ENCODE measurements at regions not wholly inside any gene's neighbourhood (a gene's known extent, or its start where the extent isn't known, plus 50 kb on each side); places are given as distances from the start of the nearest gene placed in this dataset.
A peak's percentile ranks its signal among the peaks of the same experiment; 100 is the strongest.

GRCh38 chr10:125225051-125225450, 64.7 kb upstream of the CTBP2 start:
- Mint-ChIP-seq H3K27me3 (ENCODE audit: unreplicated experiment) (peaks cover 11% of the 10 kb centered on the region), H3K4me3 (ENCODE audit: unreplicated experiment) (no peak overlapping the region), H3K9me3 (ENCODE audit: unreplicated experiment) (no peaks in the 10 kb centered on the region), H3K4me1 (ENCODE audit: unreplicated experiment) (no peaks in the 10 kb centered on the region), H3K36me3 (ENCODE audit: unreplicated experiment) (no peaks in the 10 kb centered on the region), H3K27ac (ENCODE audit: unreplicated experiment) (no peak overlapping the region)
- DNase-seq (ENCODE audit: extremely low spot score, unreplicated experiment) = peak; percentile 68
- TF ChIP-seq, protein P1, sequence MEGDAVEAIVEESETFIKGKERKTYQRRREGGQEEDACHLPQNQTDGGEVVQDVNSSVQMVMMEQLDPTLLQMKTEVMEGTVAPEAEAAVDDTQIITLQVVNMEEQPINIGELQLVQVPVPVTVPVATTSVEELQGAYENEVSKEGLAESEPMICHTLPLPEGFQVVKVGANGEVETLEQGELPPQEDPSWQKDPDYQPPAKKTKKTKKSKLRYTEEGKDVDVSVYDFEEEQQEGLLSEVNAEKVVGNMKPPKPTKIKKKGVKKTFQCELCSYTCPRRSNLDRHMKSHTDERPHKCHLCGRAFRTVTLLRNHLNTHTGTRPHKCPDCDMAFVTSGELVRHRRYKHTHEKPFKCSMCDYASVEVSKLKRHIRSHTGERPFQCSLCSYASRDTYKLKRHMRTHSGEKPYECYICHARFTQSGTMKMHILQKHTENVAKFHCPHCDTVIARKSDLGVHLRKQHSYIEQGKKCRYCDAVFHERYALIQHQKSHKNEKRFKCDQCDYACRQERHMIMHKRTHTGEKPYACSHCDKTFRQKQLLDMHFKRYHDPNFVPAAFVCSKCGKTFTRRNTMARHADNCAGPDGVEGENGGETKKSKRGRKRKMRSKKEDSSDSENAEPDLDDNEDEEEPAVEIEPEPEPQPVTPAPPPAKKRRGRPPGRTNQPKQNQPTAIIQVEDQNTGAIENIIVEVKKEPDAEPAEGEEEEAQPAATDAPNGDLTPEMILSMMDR (IDR thresholded peaks at IDR 0.05) = no peak

GRCh38 chr10:125222515-125223308, 62.3 kb upstream of the CTBP2 start:
- TF ChIP-seq, protein P1 (IDR thresholded peaks at IDR 0.05) = no peak
- Mint-ChIP-seq H3K4me3 (ENCODE audit: unreplicated experiment) (no peak overlapping the region), H3K27me3 (ENCODE audit: unreplicated experiment) (peaks cover 11% of the 10 kb centered on the region), H3K36me3 (ENCODE audit: unreplicated experiment) (no peaks in the 10 kb centered on the region), H3K9me3 (ENCODE audit: unreplicated experiment) (no peaks in the 10 kb centered on the region), H3K4me1 (ENCODE audit: unreplicated experiment) (peaks cover 5% of the 10 kb centered on the region), H3K27ac (ENCODE audit: unreplicated experiment) (no peak overlapping the region)
- no peak for DNase-seq (ENCODE audit: extremely low spot score, unreplicated experiment)

DNA sequence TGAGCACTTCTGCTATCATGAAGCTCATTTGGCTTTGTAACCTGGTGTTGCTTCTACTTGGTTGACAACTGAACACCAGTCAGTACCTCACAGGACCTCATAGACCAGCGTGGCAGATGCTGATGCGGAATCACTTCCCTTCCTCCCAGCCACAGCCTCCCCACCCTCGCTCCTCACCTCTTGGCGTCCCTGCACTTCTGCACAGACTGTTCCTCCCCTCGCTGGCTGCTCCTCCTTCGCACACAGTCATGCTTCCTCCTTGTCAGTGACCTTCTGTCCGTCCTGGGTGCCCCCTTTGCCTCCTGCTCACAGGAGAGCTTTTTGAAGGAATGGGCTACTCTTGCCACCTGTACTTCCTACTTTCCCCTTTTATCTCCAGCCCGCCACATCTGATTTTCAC, 61.4 kb upstream of the CTBP2 start:
- peaks cover 5% of the 10 kb centered on the region for H3K4me1 Mint-ChIP-seq (ENCODE audit: unreplicated experiment)
- H3K27ac Mint-ChIP-seq (ENCODE audit: unreplicated experiment) = no peak overlapping the region
- H3K27me3 Mint-ChIP-seq (ENCODE audit: unreplicated experiment) = peaks cover 11% of the 10 kb centered on the region
- no peak for DNase-seq (ENCODE audit: extremely low spot score, unreplicated experiment)
- H3K4me3 Mint-ChIP-seq (ENCODE audit: unreplicated experiment) = no peak overlapping the region
- H3K9me3 Mint-ChIP-seq (ENCODE audit: unreplicated experiment) = no peaks in the 10 kb centered on the region
- no peaks in the 10 kb centered on the region for H3K36me3 Mint-ChIP-seq (ENCODE audit: unreplicated experiment)
- TF ChIP-seq, protein P1 (IDR thresholded peaks at IDR 0.05) = no peak

DNA sequence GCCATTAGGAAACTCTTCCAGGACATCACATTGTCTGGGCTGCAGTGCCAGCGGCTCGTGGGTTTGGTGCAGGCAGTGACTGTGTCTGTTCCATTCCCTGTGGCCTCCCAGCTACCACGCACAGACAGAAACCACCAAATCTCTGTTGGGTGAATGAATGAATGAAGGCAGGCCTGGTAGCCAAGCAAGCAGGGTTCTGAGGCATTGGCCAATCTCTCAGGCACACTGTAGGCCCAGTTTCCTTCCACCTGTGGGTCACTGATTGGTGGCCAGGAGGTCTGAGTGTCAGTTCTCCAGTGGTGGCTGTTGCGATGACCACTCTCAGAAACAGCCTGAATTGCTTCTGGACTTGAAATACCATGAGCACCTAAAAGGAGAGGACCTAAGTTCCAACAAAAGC, 59.4 kb upstream of the CTBP2 start:
- Mint-ChIP-seq H3K4me3 (ENCODE audit: unreplicated experiment) (no peak overlapping the region), H3K27me3 (ENCODE audit: unreplicated experiment) (peaks cover 14% of the 10 kb centered on the region), H3K4me1 (ENCODE audit: unreplicated experiment) (peaks cover 5% of the 10 kb centered on the region), H3K27ac (ENCODE audit: unreplicated experiment) (no peak overlapping the region), H3K36me3 (ENCODE audit: unreplicated experiment) (no peaks in the 10 kb centered on the region), H3K9me3 (ENCODE audit: unreplicated experiment) (no peaks in the 10 kb centered on the region)
- no peak for DNase-seq (ENCODE audit: extremely low spot score, unreplicated experiment)
- TF ChIP-seq, protein P1 (IDR thresholded peaks at IDR 0.05) = no peak

GRCh38 chr10:125218967-125219366, 58.6 kb upstream of the CTBP2 start:
- Mint-ChIP-seq H3K4me1 (ENCODE audit: unreplicated experiment) (peaks cover 5% of the 10 kb centered on the region), H3K9me3 (ENCODE audit: unreplicated experiment) (no peaks in the 10 kb centered on the region), H3K27ac (ENCODE audit: unreplicated experiment) (no peak overlapping the region), H3K27me3 (ENCODE audit: unreplicated experiment) (peaks cover 12% of the 10 kb centered on the region), H3K4me3 (ENCODE audit: unreplicated experiment) (no peak overlapping the region), H3K36me3 (ENCODE audit: unreplicated experiment) (no peaks in the 10 kb centered on the region)
- TF ChIP-seq, protein P1 (IDR thresholded peaks at IDR 0.05) = no peak
- no peak for DNase-seq (ENCODE audit: extremely low spot score, unreplicated experiment)
